ENCODE measurements at regions not wholly inside any gene's neighbourhood (a gene's known extent, or its start where the extent isn't known, plus 50 kb on each side); places are given as distances from the start of the nearest gene placed in this dataset.
A peak's percentile ranks its signal among the peaks of the same experiment; 100 is the strongest.

GRCh38 chr14:61847861-61848260 is 85.6 kb downstream of the SNAPC1 start:
- DNase-seq: no peak

GRCh38 chr14:61854898-61855297 is 92.7 kb downstream of the SNAPC1 start:
- no peak for DNase-seq

GRCh38 chr14:61860294-61860918 is 98.2 kb downstream of the SNAPC1 start:
- peak; percentile 15 for DNase-seq

- no peak for DNase-seq
Measured at GRCh38 chr14:61861320-61861865, 99.2 kb downstream of the SNAPC1 start.

- DNase-seq: no peak
Measured at GRCh38 chr14:61864329-61864898, 102.2 kb downstream of the SNAPC1 start.

GRCh38 chr14:61866932-61867920 is 105.0 kb downstream of the SNAPC1 start:
- DNase-seq: no peak

- no peak for DNase-seq
Measured at GRCh38 chr14:61868846-61869245, 106.6 kb downstream of the SNAPC1 start.

- DNase-seq: no peak
Measured at GRCh38 chr14:61870163-61870562, 107.9 kb downstream of the SNAPC1 start.

- no peak for DNase-seq
Measured at GRCh38 chr14:61872452-61872851, 110.2 kb downstream of the SNAPC1 start.

- no peak for DNase-seq
Measured at GRCh38 chr14:61875483-61875882, 113.3 kb downstream of the SNAPC1 start.

- DNase-seq: no peak
Measured at GRCh38 chr14:61876362-61877034, 114.3 kb downstream of the SNAPC1 start.

- DNase-seq: no peak
Measured at GRCh38 chr14:61877035-61877390, 114.8 kb downstream of the SNAPC1 start.

- DNase-seq: no peak
Measured at GRCh38 chr14:61877768-61878167, 115.5 kb downstream of the SNAPC1 start.

- DNase-seq: no peak
Measured at GRCh38 chr14:61878931-61879330, 116.7 kb downstream of the SNAPC1 start.

- DNase-seq: no peak
Measured at GRCh38 chr14:61881046-61881445, 118.8 kb downstream of the SNAPC1 start.

- no peak for DNase-seq
Measured at GRCh38 chr14:61884711-61885110, 122.5 kb downstream of the SNAPC1 start.

- no peak for DNase-seq
Measured at GRCh38 chr14:61885203-61885961, 123.2 kb downstream of the SNAPC1 start.

GRCh38 chr14:61887628-61888027 is 125.4 kb downstream of the SNAPC1 start:
- no peak for DNase-seq

GRCh38 chr14:61889914-61890351 is 127.7 kb downstream of the SNAPC1 start:
- no peak for DNase-seq

- peak; percentile 5 for DNase-seq
Measured at GRCh38 chr14:61891170-61891569, 128.9 kb downstream of the SNAPC1 start.

- no peak for DNase-seq
Measured at GRCh38 chr14:61891810-61892209, 129.6 kb downstream of the SNAPC1 start.

All from fibroblast of skin of abdomen (primary cell).